HCEC 1CT (cell line): ENCODE measurements at regions not wholly inside any gene's neighbourhood (a gene's known extent, or its start where the extent isn't known, plus 50 kb on each side); places are given as distances from the start of the nearest gene placed in this dataset.
"Not testable (repeated sequence)": the region's sequence is repeated elsewhere in the genome, so short reads cannot be mapped to it uniquely, and the experiment has no call there.

ENCODE experiments used
- DNase-seq: peaks from one replicate; pipeline ENCODE4 v3.0.0-alpha.2; 2017

GRCh38 chr1:99504287-99504686 lies 141.6 kb upstream of the PALMD start:
- no peak for DNase-seq

GRCh38 chr1:99506631-99507030 lies 139.3 kb upstream of the PALMD start:
- no peak for DNase-seq

GRCh38 chr1:99507446-99507845 lies 138.5 kb upstream of the PALMD start:
- not testable (repeated sequence) for DNase-seq

- DNase-seq = no peak
Observed at GRCh38 chr1:99507906-99508732, 137.8 kb upstream of the PALMD start.

GRCh38 chr1:99508733-99509445 lies 137.0 kb upstream of the PALMD start:
- DNase-seq = not testable (repeated sequence)

GRCh38 chr1:99514823-99515552 lies 130.9 kb upstream of the PALMD start:
- DNase-seq = not testable (repeated sequence)

GRCh38 chr1:99516141-99516540 lies 129.8 kb upstream of the PALMD start:
- DNase-seq = no peak

GRCh38 chr1:99520121-99520520 lies 125.8 kb upstream of the PALMD start:
- no peak for DNase-seq

GRCh38 chr1:99525331-99525730 lies 120.6 kb upstream of the PALMD start:
- no peak for DNase-seq

GRCh38 chr1:99527078-99527477 lies 118.8 kb upstream of the PALMD start:
- DNase-seq = peak; percentile 43

GRCh38 chr1:99527545-99527944 lies 118.4 kb upstream of the PALMD start:
- DNase-seq = no peak

- no peak for DNase-seq
Observed at GRCh38 chr1:99529002-99529401, 116.9 kb upstream of the PALMD start.

- DNase-seq = no peak
Observed at GRCh38 chr1:99531578-99532275, 114.2 kb upstream of the PALMD start.

- no peak for DNase-seq
Observed at GRCh38 chr1:99532276-99532580, 113.7 kb upstream of the PALMD start.

GRCh38 chr1:99533909-99534637 lies 111.8 kb upstream of the PALMD start:
- no peak for DNase-seq

GRCh38 chr1:99534638-99534930 lies 111.3 kb upstream of the PALMD start:
- DNase-seq = no peak

GRCh38 chr1:99535470-99536164 lies 110.3 kb upstream of the PALMD start:
- no peak for DNase-seq

- DNase-seq = no peak
Observed at GRCh38 chr1:99537886-99538617, 107.9 kb upstream of the PALMD start.

- DNase-seq = no peak
Observed at GRCh38 chr1:99538618-99538956, 107.3 kb upstream of the PALMD start.

GRCh38 chr1:99539131-99539530 lies 106.8 kb upstream of the PALMD start:
- peak; percentile 30 for DNase-seq

GRCh38 chr1:99540744-99541143 lies 105.2 kb upstream of the PALMD start:
- DNase-seq = no peak
